Fibroblast of lung (primary cell): ENCODE measurements at regions not wholly inside any gene's neighbourhood (a gene's known extent, or its start where the extent isn't known, plus 50 kb on each side); places are given as distances from the start of the nearest gene placed in this dataset.
A peak's percentile ranks its signal among the peaks of the same experiment; 100 is the strongest.

Experiments used
- DNase-seq, 2 donors: peaks; one replicate each; pipeline versions ENCODE4 v3.0.0 to v3.0.0-alpha.2; 2010; ENCODE audit warnings: low read depth in 2 of 2
- H2AFZ ChIP-seq: 2 replicates; pipeline ENCODE4 v1.5.1; 2012; ENCODE audit warnings: low read length, control low read depth, inconsistent platforms
- H3K27ac ChIP-seq: 2 replicates; pipeline ENCODE4 v1.5.1; 2011; ENCODE audit warnings: low read length, control low read depth; ENCODE audit not compliant: insufficient read depth
- H3K27me3 ChIP-seq: 2 replicates; pipeline ENCODE4 v1.5.1; 2011; ENCODE audit warnings: mild to moderate bottlenecking, low read length; ENCODE audit not compliant: control insufficient read depth, insufficient read depth
- H3K36me3 ChIP-seq: 2 replicates; pipeline ENCODE4 v1.5.1; 2011; ENCODE audit warnings: low read length; ENCODE audit not compliant: control insufficient read depth, insufficient read depth
- H3K4me1 ChIP-seq: 2 replicates; pipeline ENCODE4 v1.5.1; 2011; ENCODE audit warnings: low read length; ENCODE audit not compliant: control insufficient read depth, insufficient read depth; ENCODE audit errors: extremely low read depth
- H3K4me2 ChIP-seq: 2 replicates; pipeline ENCODE4 v1.5.1; 2011; ENCODE audit warnings: low read length, control low read depth; ENCODE audit not compliant: insufficient read depth; ENCODE audit errors: extremely low read depth
- H3K4me3 ChIP-seq, 4 experiments: fragments of 200-600 bp in 1 of 4; sonication (generic) in 1 of 4; replicated peaks in 1 of 4; 2 replicates each; pipeline ENCODE4 v1.5.1; 2011 to 2016; ENCODE audit warnings: low read length in 4 of 4, low read depth in 3 of 4, mild to moderate bottlenecking in 3 of 4, control low read depth in 2 of 4, inconsistent platforms in 1 of 4, mixed read lengths in 1 of 4; ENCODE audit not compliant: insufficient read depth in 1 of 4; ENCODE audit errors: control extremely low read depth in 1 of 4
- H3K79me2 ChIP-seq: 2 replicates; pipeline ENCODE4 v1.5.1; 2012; ENCODE audit warnings: mild to moderate bottlenecking, low read length, inconsistent platforms; ENCODE audit not compliant: control insufficient read depth, insufficient read depth
- H3K9ac ChIP-seq: 2 replicates; pipeline ENCODE4 v1.5.1; 2011; ENCODE audit warnings: mild to moderate bottlenecking, low read length, control low read depth; ENCODE audit not compliant: insufficient read depth
- H3K9me3 ChIP-seq: 2 replicates; pipeline ENCODE4 v1.5.1; 2012; ENCODE audit warnings: low read depth, low read length; ENCODE audit not compliant: control insufficient read depth, insufficient read depth
- H4K20me1 ChIP-seq: 2 replicates; pipeline ENCODE4 v1.5.1; 2011; ENCODE audit warnings: low read length; ENCODE audit not compliant: control insufficient read depth, insufficient read depth; ENCODE audit errors: extremely low read depth
- CTCF ChIP-seq, 2 donors: IDR thresholded peaks in 1 of 2; conservative IDR thresholded peaks in 1 of 2; 1 replicate in 1 of 2; 2 replicates in 1 of 2; pipeline ENCODE4 v1.5.1; 2011 to 2012; ENCODE audit warnings: low read length in 2 of 2, control low read depth in 1 of 2, inconsistent platforms in 1 of 2, low read depth in 1 of 2, mild to moderate bottlenecking in 1 of 2
- EZH2 ChIP-seq: IDR thresholded peaks from 2 replicates; pipeline ENCODE4 v1.5.1; 2012; ENCODE audit warnings: low read length, control low read depth, mild to moderate bottlenecking; ENCODE audit errors: missing control alignments

DNA sequence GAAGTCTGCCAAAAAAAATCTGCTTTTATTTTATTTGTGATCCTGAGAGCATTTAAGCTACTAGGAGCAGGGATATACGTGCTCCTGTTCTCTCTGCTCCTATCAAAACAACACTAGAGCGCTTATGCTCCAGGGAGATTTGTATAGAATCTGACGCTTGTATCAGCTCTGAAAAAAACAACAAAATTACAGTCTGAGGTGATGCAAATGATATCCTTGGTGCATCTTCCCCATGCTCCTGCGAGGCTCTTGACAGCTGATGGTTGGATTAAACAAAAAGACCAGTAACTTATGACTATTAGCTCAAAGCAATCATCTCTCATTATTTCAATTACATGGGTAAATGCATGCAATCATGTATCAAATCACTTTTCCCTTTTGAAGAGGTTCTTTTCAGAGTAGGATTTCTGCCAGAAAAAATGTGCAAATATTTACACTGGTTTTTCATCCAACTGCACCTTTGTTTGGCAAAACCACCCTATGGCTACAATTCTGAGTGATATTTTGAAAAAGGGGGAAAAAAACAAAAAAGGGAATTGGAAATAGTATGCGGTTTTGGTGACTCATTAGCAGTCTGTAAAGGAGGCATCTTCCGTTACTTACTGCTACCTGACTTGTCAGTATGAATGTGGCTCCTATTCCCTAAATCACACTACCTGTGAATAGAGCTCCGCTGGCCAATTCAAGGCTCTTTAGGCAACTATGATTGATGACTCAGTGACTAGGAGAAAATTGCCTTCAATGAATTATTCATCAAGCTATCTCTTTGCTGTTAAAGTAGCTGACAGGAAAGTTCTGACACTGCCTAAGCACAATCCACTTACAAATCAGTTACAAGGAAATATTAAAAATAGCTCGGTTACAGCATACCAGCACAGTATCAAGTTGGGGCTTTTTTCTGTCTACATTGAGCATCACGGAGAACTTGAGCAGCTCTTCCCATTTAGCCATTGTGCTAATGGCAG lies 450.0 kb downstream of the FOXG1 start:
- Histone ChIP-seq H3K4me3 (no peak overlapping the region), H3K4me2 (no peak overlapping the region), H3K9me3 (no peaks in the 10 kb centered on the region), H3K27ac (no peak overlapping the region), H2AFZ (no peak overlapping the region), H3K79me2 (no peaks in the 10 kb centered on the region), H3K9ac (no peak overlapping the region), H3K27me3 (no peaks in the 10 kb centered on the region), H3K4me1 (no peaks in the 10 kb centered on the region), H3K36me3 (no peaks in the 10 kb centered on the region), H4K20me1 (no peaks in the 10 kb centered on the region)
- TF ChIP-seq CTCF (conservative IDR thresholded peaks at IDR 0.05 in 1 of 2, IDR thresholded peaks at IDR 0.05 in 1 of 2; ENCODE audit: low read depth in 1 of 2, low read length in 2 of 2) (no peak), EZH2 (no peak)
- DNase-seq: peak in 1 of 2 donors; percentile 57

DNA sequence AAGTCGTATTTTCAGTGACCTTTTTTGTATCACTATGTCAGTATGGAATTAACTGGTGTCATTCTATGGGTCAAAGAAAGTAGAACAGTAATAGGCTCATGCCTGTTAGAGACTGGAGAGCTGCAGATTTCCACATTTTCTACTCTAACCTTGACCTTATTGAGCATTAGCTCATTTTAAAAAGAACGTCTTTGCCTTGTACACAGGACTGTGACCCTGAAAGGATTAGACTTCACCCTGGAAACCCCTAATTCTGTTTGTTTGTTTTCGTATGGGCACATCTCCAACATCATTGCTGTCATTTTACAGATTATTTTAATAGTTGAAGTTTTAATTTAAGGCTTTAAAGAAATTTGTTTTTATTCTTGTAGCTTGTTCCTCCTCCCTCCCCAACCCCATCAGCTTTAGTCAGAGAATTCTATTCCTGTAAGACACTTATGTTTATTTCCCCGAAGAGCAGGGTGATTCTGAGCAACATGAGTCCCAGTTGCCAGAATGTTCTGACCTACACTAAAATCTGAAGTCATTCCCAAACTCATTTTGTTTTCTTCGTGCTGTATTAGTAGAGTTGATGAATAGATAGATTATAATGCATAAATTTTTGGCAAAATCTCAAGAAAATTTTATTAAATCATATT lies 451.3 kb downstream of the FOXG1 start:
- no peaks in the 10 kb centered on the region for H3K27me3 ChIP-seq

More for the DNA sequence above, 451.3 kb downstream of the FOXG1 start:
- Histone ChIP-seq H3K36me3 (no peaks in the 10 kb centered on the region), H3K27ac (no peak overlapping the region), H4K20me1 (no peaks in the 10 kb centered on the region), H3K79me2 (no peaks in the 10 kb centered on the region), H3K4me2 (no peak overlapping the region), H3K9me3 (no peaks in the 10 kb centered on the region), H3K4me3 (no peak overlapping the region), H2AFZ (no peak overlapping the region), H3K9ac (no peak overlapping the region), H3K4me1 (no peaks in the 10 kb centered on the region)
- TF ChIP-seq CTCF (conservative IDR thresholded peaks at IDR 0.05 in 1 of 2, IDR thresholded peaks at IDR 0.05 in 1 of 2; ENCODE audit: low read depth in 1 of 2, low read length in 2 of 2): no peak
- no peak for TF ChIP-seq EZH2
- DNase-seq: peak in 1 of 2 donors; percentile 72
